UCSD-AML1 (cell line): ENCODE measurements at regions not wholly inside any gene's neighbourhood (a gene's known extent, or its start where the extent isn't known, plus 50 kb on each side); places are given as distances from the start of the nearest gene placed in this dataset.
"Not testable (repeated sequence)": the region's sequence is repeated elsewhere in the genome, so short reads cannot be mapped to it uniquely, and the experiment has no call there.

Source experiments
- DNase-seq: peaks from one replicate; lab custom pipeline; 2025; ENCODE audit not compliant: unreplicated experiment; lab: John Stamatoyannopoulos, UW

GRCh38 chr11:8772571-8773519 is 90.3 kb downstream of the RPL27A start:
- no peak for DNase-seq

GRCh38 chr11:8773916-8774539 is 91.4 kb downstream of the RPL27A start:
- no peak for DNase-seq

- DNase-seq = not testable (repeated sequence)
Measured at GRCh38 chr11:8774916-8775315, 92.3 kb downstream of the RPL27A start.

- DNase-seq = no peak
Measured at GRCh38 chr11:8775332-8775731, 92.7 kb downstream of the RPL27A start.

- no peak for DNase-seq
Measured at GRCh38 chr11:8775734-8776133, 93.1 kb downstream of the RPL27A start.

GRCh38 chr11:8776209-8776608 is 93.6 kb downstream of the RPL27A start:
- DNase-seq = no peak

GRCh38 chr11:8777907-8778767 is 95.5 kb downstream of the RPL27A start:
- no peak for DNase-seq

- no peak for DNase-seq
Measured at GRCh38 chr11:8779107-8779506, 96.5 kb downstream of the RPL27A start.

GRCh38 chr11:8779732-8780131 is 97.1 kb downstream of the RPL27A start:
- no peak for DNase-seq

GRCh38 chr11:8784954-8785353 is 102.4 kb downstream of the RPL27A start:
- DNase-seq = no peak

GRCh38 chr11:8785457-8785856 is 102.9 kb downstream of the RPL27A start:
- DNase-seq = no peak

GRCh38 chr11:8785998-8786397 is 103.4 kb downstream of the RPL27A start:
- DNase-seq = no peak

GRCh38 chr11:8786933-8787332 is 104.3 kb downstream of the RPL27A start:
- no peak for DNase-seq

GRCh38 chr11:8787372-8787771 is 104.8 kb downstream of the RPL27A start:
- DNase-seq = no peak

GRCh38 chr11:8788616-8789015 is 106.0 kb downstream of the RPL27A start:
- no peak for DNase-seq

GRCh38 chr11:8789864-8790263 is 107.3 kb downstream of the RPL27A start:
- DNase-seq = no peak

GRCh38 chr11:8790968-8791367 is 108.4 kb downstream of the RPL27A start:
- DNase-seq = no peak

GRCh38 chr11:8792710-8793109 is 110.1 kb downstream of the RPL27A start:
- no peak for DNase-seq

GRCh38 chr11:8793114-8793777 is 110.7 kb downstream of the RPL27A start:
- no peak for DNase-seq

GRCh38 chr11:8794126-8794525 is 111.5 kb downstream of the RPL27A start:
- no peak for DNase-seq

- no peak for DNase-seq
Measured at GRCh38 chr11:8794677-8795103, 112.1 kb downstream of the RPL27A start.
